ENCODE measurements at regions not wholly inside any gene's neighbourhood (a gene's known extent, or its start where the extent isn't known, plus 50 kb on each side); places are given as distances from the start of the nearest gene placed in this dataset.

- TF ChIP-seq, protein P1, sequence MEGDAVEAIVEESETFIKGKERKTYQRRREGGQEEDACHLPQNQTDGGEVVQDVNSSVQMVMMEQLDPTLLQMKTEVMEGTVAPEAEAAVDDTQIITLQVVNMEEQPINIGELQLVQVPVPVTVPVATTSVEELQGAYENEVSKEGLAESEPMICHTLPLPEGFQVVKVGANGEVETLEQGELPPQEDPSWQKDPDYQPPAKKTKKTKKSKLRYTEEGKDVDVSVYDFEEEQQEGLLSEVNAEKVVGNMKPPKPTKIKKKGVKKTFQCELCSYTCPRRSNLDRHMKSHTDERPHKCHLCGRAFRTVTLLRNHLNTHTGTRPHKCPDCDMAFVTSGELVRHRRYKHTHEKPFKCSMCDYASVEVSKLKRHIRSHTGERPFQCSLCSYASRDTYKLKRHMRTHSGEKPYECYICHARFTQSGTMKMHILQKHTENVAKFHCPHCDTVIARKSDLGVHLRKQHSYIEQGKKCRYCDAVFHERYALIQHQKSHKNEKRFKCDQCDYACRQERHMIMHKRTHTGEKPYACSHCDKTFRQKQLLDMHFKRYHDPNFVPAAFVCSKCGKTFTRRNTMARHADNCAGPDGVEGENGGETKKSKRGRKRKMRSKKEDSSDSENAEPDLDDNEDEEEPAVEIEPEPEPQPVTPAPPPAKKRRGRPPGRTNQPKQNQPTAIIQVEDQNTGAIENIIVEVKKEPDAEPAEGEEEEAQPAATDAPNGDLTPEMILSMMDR (IDR thresholded peaks at IDR 0.05), result no peak
- no peak for TF ChIP-seq POLR2A (IDR thresholded peaks at IDR 0.05)
These were observed 404.9 kb downstream of the CPS1 start for GRCh38 chr2:210961249-210961648.

Measured in body of pancreas (tissue), 4 donors.